HepG2 (cell line): ENCODE measurements at regions not wholly inside any gene's neighbourhood (a gene's known extent, or its start where the extent isn't known, plus 50 kb on each side); places are given as distances from the start of the nearest gene placed in this dataset.
A peak's percentile ranks its signal among the peaks of the same experiment; 100 is the strongest.

Source experiments
- ATAC-seq: fragments of 200-7000 bp; cut with Tn5 transposase; 3 replicates; pipeline ENCODE4 v1.9.1; 2020; ENCODE audit warnings: mild to moderate bottlenecking, moderate library complexity
- BruUV-seq: library from RNA; stranded (reverse); fragments of 400-500 nt; replicated peaks from 2 replicates; lab custom pipeline; 2021; lab: Mats Ljungman, UMichigan
- CTCF ChIA-PET: fragments of 300-600 bp; formaldehyde crosslinking; extraction: SDS; loops from one replicate; lab custom pipeline; 2021; ENCODE audit warnings: low total read pairs, inconsistent platforms, low intra/inter-chr PET ratio; lab: Yijun Ruan, JAX
- POLR2A ChIA-PET: fragments of 350-600 bp; sonication (Branson Sonifier 250); formaldehyde crosslinking; loops from one replicate; lab custom pipeline; 2020; ENCODE audit warnings: antibody characterized with exemption, inconsistent platforms; lab: Yijun Ruan, JAX
- DNase-seq: peaks from one replicate; pipeline ENCODE4 v3.0.0-alpha.2; 2015; ENCODE audit warnings: low spot score
- FAIRE-seq: peaks from 3 replicates; lab custom pipeline; 2011; peaks lifted over from hg19 to GRCh38; lab: Jason Lieb, UNC
- H2AFZ ChIP-seq: one replicate; pipeline ENCODE4 v1.6.1; 2011; ENCODE audit warnings: low read length, inconsistent platforms
- H3K27ac ChIP-seq: fragments of 300-600 bp; 3 replicates; pipeline ENCODE4 v1.8.0; 2011; ENCODE audit warnings: mixed run types, mild to moderate bottlenecking, mixed read lengths, low read length, inconsistent platforms; ENCODE audit not compliant: insufficient read depth; ENCODE audit errors: extremely low read length
- H3K27me3 ChIP-seq, 2 experiments: fragments of 200-600 bp in 1 of 2; 2 replicates in 1 of 2; 3 replicates in 1 of 2; pipeline versions ENCODE4 v1.6.0 to v1.8.0; 2011; ENCODE audit warnings: low read length in 2 of 2, mild to moderate bottlenecking in 2 of 2, moderate library complexity in 2 of 2, inconsistent platforms in 1 of 2; ENCODE audit not compliant: insufficient read depth in 2 of 2, control insufficient read depth in 1 of 2
- H3K36me3 ChIP-seq, 2 experiments: fragments of 200-600 bp in 1 of 2; replicated peaks in 1 of 2; 2 replicates in 1 of 2; 3 replicates in 1 of 2; pipeline versions ENCODE4 v1.5.1 to v1.8.0; 2011; ENCODE audit warnings: low read length in 2 of 2, inconsistent platforms in 1 of 2; ENCODE audit not compliant: insufficient read depth in 2 of 2, control insufficient read depth in 1 of 2
- H3K4me1 ChIP-seq: 2 replicates; pipeline ENCODE4 v1.5.1; 2012; ENCODE audit warnings: low read length, inconsistent platforms; ENCODE audit not compliant: insufficient read depth
- H3K4me2 ChIP-seq: 2 replicates; pipeline ENCODE4 v1.6.0; 2011; ENCODE audit warnings: low read depth, low read length, inconsistent platforms
- H3K4me3 ChIP-seq, 3 experiments: fragments of 200-600 bp in 1 of 3; sonication (generic), shearing (Covaris generic) in 1 of 3; replicated peaks in 1 of 3; 2 replicates each; pipeline ENCODE4 v1.5.1; 2011 to 2016; ENCODE audit warnings: low read length in 3 of 3, inconsistent platforms in 2 of 3, low read depth in 2 of 3, mild to moderate bottlenecking in 2 of 3, control low read depth in 1 of 3, mixed read lengths in 1 of 3; ENCODE audit not compliant: insufficient read depth in 1 of 3
- H3K79me2 ChIP-seq: one replicate; pipeline ENCODE4 v1.6.1; 2011; ENCODE audit warnings: low read length, inconsistent platforms; ENCODE audit not compliant: insufficient read depth
- H3K9ac ChIP-seq: 2 replicates; pipeline ENCODE4 v1.6.0; 2011; ENCODE audit warnings: mild to moderate bottlenecking, low read depth, low read length, inconsistent platforms; ENCODE audit not compliant: insufficient read depth
- H3K9me3 ChIP-seq: 2 replicates; pipeline ENCODE4 v1.5.1; 2012; ENCODE audit warnings: mild to moderate bottlenecking, low read length
- H4K20me1 ChIP-seq: 2 replicates; pipeline ENCODE4 v1.6.0; 2011; ENCODE audit warnings: inconsistent platforms, mild to moderate bottlenecking, low read length, moderate library complexity; ENCODE audit not compliant: insufficient read depth
- DR1 ChIP-seq: sonication (generic); formaldehyde crosslinking; IDR thresholded peaks from 2 replicates; pipeline ENCODE4 v1.8.0; 2021; ENCODE audit warnings: mild to moderate bottlenecking, missing genetic modification reagents, inconsistent platforms
- HNRNPK ChIP-seq: fragments of 200-400 bp; formaldehyde crosslinking; IDR thresholded peaks from 2 replicates; pipeline ENCODE4 v1.6.1; 2018; ENCODE audit warnings: low read length, low read depth, moderate library complexity, mild to moderate bottlenecking; ENCODE audit not compliant: poor library complexity, severe bottlenecking
- MAFK ChIP-seq, 2 experiments: IDR thresholded peaks in 1 of 2; conservative IDR thresholded peaks in 1 of 2; 2 replicates each; pipeline ENCODE4 v1.6.1; 2011; ENCODE audit warnings: improper control_type of control experiment in 2 of 2, low read length in 2 of 2
- NAIF1 ChIP-seq: sonication (generic); formaldehyde crosslinking; IDR thresholded peaks from 2 replicates; pipeline ENCODE4 v1.5.0; 2020; ENCODE audit warnings: mild to moderate bottlenecking, missing genetic modification reagents, borderline replicate concordance
- PRMT3 ChIP-seq: sonication (generic); formaldehyde crosslinking; IDR thresholded peaks from 2 replicates; pipeline ENCODE4 v1.8.1; 2022; ENCODE audit warnings: low read depth, mild to moderate bottlenecking, moderate library complexity, missing genetic modification reagents, borderline replicate concordance
- in situ Hi-C: cut with HindIII; loops from 2 replicates; pipeline ENCODE4 v1.10.0; 2017; ENCODE audit warnings: low pct_unique_long_range_greater_than_20kb; ENCODE audit not compliant: extremely low pct_ligation_motif_present
- intact Hi-C: fragments of 100-400 bp; cut with micrococcal nuclease; formaldehyde crosslinking; loops from one replicate; pipeline ENCODE4 v1.10.0; 2022; ENCODE audit not compliant: unreplicated experiment
- TF ChIP-seq, protein P1 (sequence below): IDR thresholded peaks from 2 replicates; pipeline ENCODE4 v1.6.1; 2012; ENCODE audit warnings: low read length, improper control_type of control experiment

DNA sequence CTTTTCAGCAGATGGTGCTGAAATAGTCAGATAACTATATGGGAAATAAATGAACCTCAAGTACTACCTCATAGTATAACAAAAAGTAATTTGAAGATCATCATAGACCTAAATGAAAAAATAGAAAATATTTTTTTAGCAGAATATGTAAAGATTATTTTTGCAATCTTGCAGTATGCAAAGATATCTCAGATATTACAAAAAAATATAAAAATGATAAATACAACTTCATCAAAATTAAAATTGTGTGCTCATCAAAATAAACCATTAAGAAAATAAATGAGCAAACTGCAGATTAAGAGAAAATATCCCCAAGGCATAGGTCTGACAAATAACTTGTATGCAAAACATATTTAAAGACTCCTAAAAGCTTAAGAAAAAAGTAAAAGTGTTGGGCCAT lies 83.4 kb upstream of the KCND2 start:
- FAIRE-seq (no peak), DNase-seq (no peak), ATAC-seq (no peak)
- intact Hi-C loops, result no loop called here
- no peaks in the 10 kb centered on the region for H3K27me3 ChIP-seq
- ChIA-PET CTCF (no interaction called here), POLR2A (no interaction called here)
- no peak overlapping the region for H3K27ac ChIP-seq
- no peaks in the 10 kb centered on the region for H3K36me3 ChIP-seq
- no peaks in the 10 kb centered on the region for H3K9me3 ChIP-seq
- in situ Hi-C loops, result no loop called here
- 0 out of 2 replicates have a peak, but pooled peaks cover 2% of the 10 kb centered on the region for H3K4me1 ChIP-seq
- TF ChIP-seq DR1 (CRISPR knock-in tag), result no peak
- TF ChIP-seq NAIF1 (CRISPR knock-in tag), result no peak
- no peak for TF ChIP-seq PRMT3 (CRISPR knock-in tag)
- TF ChIP-seq, protein P1, sequence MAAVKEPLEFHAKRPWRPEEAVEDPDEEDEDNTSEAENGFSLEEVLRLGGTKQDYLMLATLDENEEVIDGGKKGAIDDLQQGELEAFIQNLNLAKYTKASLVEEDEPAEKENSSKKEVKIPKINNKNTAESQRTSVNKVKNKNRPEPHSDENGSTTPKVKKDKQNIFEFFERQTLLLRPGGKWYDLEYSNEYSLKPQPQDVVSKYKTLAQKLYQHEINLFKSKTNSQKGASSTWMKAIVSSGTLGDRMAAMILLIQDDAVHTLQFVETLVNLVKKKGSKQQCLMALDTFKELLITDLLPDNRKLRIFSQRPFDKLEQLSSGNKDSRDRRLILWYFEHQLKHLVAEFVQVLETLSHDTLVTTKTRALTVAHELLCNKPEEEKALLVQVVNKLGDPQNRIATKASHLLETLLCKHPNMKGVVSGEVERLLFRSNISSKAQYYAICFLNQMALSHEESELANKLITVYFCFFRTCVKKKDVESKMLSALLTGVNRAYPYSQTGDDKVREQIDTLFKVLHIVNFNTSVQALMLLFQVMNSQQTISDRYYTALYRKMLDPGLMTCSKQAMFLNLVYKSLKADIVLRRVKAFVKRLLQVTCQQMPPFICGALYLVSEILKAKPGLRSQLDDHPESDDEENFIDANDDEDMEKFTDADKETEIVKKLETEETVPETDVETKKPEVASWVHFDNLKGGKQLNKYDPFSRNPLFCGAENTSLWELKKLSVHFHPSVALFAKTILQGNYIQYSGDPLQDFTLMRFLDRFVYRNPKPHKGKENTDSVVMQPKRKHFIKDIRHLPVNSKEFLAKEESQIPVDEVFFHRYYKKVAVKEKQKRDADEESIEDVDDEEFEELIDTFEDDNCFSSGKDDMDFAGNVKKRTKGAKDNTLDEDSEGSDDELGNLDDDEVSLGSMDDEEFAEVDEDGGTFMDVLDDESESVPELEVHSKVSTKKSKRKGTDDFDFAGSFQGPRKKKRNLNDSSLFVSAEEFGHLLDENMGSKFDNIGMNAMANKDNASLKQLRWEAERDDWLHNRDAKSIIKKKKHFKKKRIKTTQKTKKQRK, result no peak
- no peak for TF ChIP-seq HNRNPK
- TF ChIP-seq MAFK (conservative IDR thresholded peaks at IDR 0.05 in 1 of 2, IDR thresholded peaks at IDR 0.05 in 1 of 2; ENCODE audit: low read length in 2 of 2), result peak in 1 of 2 experiments; percentile 57; a peak in 2 of 4 replicates
- no peak overlapping the region for H3K4me3 ChIP-seq
- BruUV-seq, result no TSS peak
- no peak overlapping the region for H3K4me2 ChIP-seq
- H2AFZ ChIP-seq, result no peak overlapping the region
- H4K20me1 ChIP-seq, result no peaks in the 10 kb centered on the region
- no peaks in the 10 kb centered on the region for H3K79me2 ChIP-seq
- no peak overlapping the region for H3K9ac ChIP-seq
